GM12864 (cell line): ENCODE measurements at regions not wholly inside any gene's neighbourhood (a gene's known extent, or its start where the extent isn't known, plus 50 kb on each side); places are given as distances from the start of the nearest gene placed in this dataset.

Experiments used
- DNase-seq: peaks from one replicate; pipeline ENCODE4 v3.0.0-alpha.2; 2011; ENCODE audit warnings: low read depth
- H3K4me3 ChIP-seq: 2 replicates; pipeline ENCODE4 v1.5.1; 2011; ENCODE audit warnings: mild to moderate bottlenecking, low read depth, low read length, control low read depth
- TF ChIP-seq, protein P1 (sequence below): IDR thresholded peaks from 2 replicates; pipeline ENCODE4 v1.5.1; 2011; ENCODE audit warnings: low read depth, mild to moderate bottlenecking, moderate library complexity, low read length, control low read depth, inconsistent platforms; ENCODE audit errors: missing control alignments

DNA sequence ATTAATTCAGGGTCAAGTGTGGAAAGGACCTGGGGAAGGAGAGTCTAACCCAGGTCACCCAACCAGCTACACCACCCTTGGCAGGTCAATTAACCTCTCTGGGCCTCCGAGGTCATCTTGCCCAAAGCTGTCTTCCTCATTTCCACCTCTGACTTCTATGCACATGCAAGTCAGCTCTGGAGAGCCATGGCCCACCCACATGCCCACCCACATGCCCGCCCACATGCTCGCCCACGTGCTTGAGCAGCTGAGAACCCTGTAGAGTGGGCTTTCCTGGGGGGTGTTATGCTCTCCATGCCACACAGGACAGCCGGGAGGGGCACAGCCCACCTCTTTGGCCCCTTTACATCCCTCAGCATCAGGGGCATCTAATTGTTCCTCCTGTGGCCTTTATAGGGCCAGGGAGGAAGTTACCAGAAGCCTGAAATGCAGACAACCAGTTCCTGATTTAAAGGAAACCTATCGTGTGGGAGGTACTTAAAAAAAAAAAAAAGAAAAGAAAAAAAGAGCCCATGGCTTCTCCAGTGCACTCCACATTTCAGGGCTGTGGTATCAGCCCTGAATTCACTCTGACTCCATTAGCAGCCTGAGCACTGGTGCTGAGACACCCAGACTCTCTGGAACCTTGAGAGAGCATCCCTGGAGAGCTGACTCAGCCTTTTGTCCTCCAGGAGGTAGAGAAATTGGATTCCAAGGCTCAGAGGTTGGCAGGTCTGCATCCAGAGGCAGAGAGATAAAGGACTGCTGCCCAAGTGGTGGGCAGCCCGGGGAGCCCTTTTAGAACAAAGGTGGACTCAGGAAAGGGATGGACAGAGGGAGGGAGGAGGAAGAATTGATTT, 176.2 kb upstream of the ZMIZ1 start:
- no peak overlapping the region for H3K4me3 ChIP-seq
- TF ChIP-seq, protein P1, sequence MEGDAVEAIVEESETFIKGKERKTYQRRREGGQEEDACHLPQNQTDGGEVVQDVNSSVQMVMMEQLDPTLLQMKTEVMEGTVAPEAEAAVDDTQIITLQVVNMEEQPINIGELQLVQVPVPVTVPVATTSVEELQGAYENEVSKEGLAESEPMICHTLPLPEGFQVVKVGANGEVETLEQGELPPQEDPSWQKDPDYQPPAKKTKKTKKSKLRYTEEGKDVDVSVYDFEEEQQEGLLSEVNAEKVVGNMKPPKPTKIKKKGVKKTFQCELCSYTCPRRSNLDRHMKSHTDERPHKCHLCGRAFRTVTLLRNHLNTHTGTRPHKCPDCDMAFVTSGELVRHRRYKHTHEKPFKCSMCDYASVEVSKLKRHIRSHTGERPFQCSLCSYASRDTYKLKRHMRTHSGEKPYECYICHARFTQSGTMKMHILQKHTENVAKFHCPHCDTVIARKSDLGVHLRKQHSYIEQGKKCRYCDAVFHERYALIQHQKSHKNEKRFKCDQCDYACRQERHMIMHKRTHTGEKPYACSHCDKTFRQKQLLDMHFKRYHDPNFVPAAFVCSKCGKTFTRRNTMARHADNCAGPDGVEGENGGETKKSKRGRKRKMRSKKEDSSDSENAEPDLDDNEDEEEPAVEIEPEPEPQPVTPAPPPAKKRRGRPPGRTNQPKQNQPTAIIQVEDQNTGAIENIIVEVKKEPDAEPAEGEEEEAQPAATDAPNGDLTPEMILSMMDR, result no peak
- DNase-seq, result no peak

DNA sequence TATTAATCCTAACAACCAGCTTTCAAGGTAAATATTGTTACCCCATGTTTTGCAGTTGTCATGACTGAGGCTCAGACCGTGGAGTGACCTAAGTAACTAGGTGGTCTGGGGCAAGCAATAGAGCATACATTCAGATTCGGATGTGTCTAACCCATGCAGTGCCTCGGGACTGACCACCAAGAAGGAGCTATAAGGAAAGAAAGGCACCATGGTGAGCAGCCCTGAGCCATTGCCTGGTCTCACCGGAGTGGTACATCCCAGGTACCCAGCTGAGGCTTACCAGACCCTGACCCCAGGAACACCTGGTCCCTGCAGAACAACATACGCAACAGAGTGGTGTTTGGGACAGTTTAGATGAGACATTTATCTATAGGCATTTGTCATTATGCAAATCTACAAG, 175.5 kb upstream of the ZMIZ1 start:
- no peak for DNase-seq
- no peak overlapping the region for H3K4me3 ChIP-seq
- TF ChIP-seq, protein P1, result no peak

DNA sequence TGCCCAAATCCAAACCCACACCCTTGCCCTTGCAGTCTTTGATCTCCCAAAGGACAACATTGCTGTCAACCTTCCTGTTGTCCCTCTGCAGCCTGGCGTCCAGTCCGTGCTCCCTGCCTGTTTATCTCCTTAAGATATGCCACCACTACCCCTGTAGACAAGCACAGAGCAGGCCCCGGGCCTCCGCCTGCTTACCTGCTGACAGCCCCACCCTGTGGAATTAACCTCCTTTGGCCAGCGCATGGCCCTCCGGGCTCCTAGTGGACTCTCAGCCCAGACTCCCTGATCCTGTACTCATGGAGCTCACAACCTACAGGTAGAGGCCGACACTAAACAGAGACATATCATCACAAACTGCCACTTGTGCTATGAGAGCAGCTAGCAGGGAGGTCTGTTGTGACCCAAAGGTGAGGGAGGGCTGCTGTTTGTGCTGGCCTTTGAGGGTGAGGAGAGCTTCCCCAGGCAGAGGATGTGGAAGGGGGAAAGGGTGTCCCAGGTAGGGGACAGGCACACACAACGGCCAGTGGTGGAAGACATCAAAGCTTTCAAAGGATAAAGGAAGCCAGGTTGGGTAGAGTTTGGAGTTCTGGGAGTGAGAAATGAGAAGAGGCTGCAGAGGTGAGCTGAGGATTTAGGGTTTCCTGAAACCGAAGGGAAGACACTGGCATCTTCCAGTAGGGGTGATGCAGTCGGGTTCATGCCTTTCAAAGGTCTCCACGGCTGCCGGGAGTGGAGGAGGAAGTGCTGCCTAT, 174.5 kb upstream of the ZMIZ1 start:
- H3K4me3 ChIP-seq, result no peak overlapping the region
- TF ChIP-seq, protein P1, result no peak
- no peak for DNase-seq

DNA sequence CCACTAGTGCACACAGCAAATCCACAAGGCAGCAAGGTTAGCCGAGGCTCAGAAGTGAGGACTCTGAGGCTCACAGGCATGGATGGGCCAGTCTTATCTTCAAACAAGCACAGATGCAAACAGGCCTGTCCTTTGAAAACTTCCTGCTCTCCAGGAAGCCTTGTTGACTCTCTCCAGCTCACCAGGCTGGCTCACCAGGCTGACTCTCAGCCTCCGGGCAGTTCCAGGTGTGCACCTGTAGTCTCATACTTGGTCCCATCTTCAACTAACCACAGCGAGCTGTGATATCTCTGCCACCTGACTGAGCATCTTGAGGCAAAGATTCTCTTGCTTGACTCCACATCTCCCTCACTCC, 173.9 kb upstream of the ZMIZ1 start:
- DNase-seq, result no peak

DNA sequence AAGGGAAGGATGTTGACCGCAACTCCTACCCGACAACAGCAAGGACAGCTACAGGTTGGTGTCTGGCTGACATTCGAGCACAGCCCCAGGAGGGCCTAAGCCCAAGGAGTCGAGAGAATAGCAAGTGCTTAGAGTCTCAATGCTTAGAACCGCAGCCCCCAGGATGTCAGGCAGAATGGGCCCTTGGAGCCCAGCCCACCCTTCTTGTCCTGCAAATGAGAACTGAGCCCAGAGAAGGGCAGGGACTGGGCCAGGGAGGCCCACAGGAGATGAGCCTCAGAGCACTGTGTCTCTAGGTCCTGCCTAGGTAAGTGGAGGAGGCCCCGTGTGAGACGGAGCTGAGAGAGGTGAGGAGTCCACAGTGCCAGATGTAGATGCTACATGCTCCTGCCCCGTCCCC, 173.3 kb upstream of the ZMIZ1 start:
- no peak for DNase-seq
- no peak overlapping the region for H3K4me3 ChIP-seq
- TF ChIP-seq, protein P1, result no peak

More for the DNA sequence above, 173.9 kb upstream of the ZMIZ1 start:
- no peak overlapping the region for H3K4me3 ChIP-seq
- TF ChIP-seq, protein P1, result no peak

DNA sequence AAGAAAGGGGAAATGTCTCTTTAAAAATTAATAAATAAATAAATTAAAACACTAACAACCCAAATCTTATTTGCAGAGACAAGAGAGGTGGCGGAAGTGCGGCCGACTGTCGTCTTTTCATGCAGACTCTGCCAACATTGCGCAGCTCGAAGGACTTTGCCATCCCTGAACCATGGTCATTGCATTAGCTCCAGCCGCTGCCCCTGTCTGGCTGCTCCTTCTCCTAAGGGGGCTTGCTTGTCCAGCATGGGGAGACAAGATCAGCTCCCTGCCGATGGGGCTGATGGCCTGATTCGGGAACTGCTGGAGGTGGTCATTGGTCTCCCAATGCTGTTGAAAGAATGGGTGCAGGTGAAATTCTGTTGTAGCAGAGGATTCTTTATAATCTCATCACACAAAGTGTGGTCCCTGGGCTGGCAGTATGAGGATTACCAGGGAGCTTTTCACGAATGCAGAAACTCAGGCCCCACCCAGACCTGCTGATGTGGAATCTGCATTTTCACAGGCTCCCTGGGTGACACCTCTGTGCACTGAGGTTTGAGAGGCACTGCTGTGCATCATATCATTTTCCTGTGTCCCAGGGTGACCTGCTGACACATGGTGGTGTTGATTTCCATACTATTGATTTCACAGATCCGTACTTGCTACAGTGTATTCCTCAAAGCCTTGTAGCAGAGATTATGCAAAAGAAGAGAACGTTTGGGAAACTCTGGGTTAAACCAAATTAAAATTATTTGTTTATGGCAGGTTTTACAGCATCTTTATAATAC, 172.4 kb upstream of the ZMIZ1 start:
- no peak overlapping the region for H3K4me3 ChIP-seq
- TF ChIP-seq, protein P1, result no peak
- no peak for DNase-seq
